Type B pancreatic cell (in vitro differentiated cells): ENCODE measurements at regions not wholly inside any gene's neighbourhood (a gene's known extent, or its start where the extent isn't known, plus 50 kb on each side); places are given as distances from the start of the nearest gene placed in this dataset.

Experiments used
- DNase-seq: peaks from one replicate; pipeline ENCODE4 v3.0.0; 2021; ENCODE audit warnings: mixed read lengths; ENCODE audit not compliant: unreplicated experiment; ENCODE audit errors: extremely low spot score
- H3K27ac Mint-ChIP-seq: 2 replicates; pipeline ENCODE4 v1.8.0; 2021; ENCODE audit warnings: mild to moderate bottlenecking, mixed read lengths
- H3K27me3 Mint-ChIP-seq: 2 replicates; pipeline ENCODE4 v1.8.0; 2021; ENCODE audit warnings: mixed read lengths
- H3K36me3 Mint-ChIP-seq: 2 replicates; pipeline ENCODE4 v1.8.0; 2021; ENCODE audit warnings: mixed read lengths
- H3K4me1 Mint-ChIP-seq: one replicate; pipeline ENCODE4 v1.8.0; 2021; ENCODE audit warnings: mixed read lengths; ENCODE audit not compliant: unreplicated experiment
- H3K4me3 Mint-ChIP-seq: 2 replicates; pipeline ENCODE4 v1.8.0; 2021; ENCODE audit warnings: mild to moderate bottlenecking, mixed read lengths
- H3K9me3 Mint-ChIP-seq: 2 replicates; pipeline ENCODE4 v1.8.0; 2021; ENCODE audit warnings: mixed read lengths
- TF ChIP-seq, protein P1 (sequence below): fragments of 200-600 bp; sonication (generic); conservative IDR thresholded peaks from 2 replicates; pipeline ENCODE4 v1.5.0; 2021; ENCODE audit warnings: antibody characterized with exemption, mild to moderate bottlenecking

DNA sequence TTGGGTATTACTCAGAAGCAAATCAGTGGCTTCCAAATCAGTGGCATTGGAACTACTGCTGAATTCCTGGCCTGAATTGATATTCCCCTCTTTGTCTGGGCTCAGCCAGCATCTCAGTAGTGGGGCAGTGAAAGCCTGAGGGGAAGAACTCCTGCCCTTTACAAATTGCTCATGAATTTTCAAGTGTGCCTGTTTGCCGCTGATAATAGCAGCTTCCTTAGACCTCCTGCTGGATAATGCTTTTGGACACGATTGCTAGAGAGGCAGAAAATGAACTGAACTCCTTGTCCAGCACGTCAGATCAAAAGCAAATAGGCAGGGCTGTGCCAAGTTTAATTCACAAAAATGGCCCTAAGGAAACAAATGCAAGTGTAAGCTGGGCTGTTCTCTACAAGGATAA, 91.3 kb upstream of the GZMB start:
- Mint-ChIP-seq H3K36me3 (no peaks in the 10 kb centered on the region), H3K27me3 (peaks cover 48% of the 10 kb centered on the region), H3K9me3 (no peaks in the 10 kb centered on the region), H3K4me3 (no peak overlapping the region), H3K4me1 (no peaks in the 10 kb centered on the region), H3K27ac (no peak overlapping the region)
- DNase-seq: no peak
- TF ChIP-seq, protein P1, sequence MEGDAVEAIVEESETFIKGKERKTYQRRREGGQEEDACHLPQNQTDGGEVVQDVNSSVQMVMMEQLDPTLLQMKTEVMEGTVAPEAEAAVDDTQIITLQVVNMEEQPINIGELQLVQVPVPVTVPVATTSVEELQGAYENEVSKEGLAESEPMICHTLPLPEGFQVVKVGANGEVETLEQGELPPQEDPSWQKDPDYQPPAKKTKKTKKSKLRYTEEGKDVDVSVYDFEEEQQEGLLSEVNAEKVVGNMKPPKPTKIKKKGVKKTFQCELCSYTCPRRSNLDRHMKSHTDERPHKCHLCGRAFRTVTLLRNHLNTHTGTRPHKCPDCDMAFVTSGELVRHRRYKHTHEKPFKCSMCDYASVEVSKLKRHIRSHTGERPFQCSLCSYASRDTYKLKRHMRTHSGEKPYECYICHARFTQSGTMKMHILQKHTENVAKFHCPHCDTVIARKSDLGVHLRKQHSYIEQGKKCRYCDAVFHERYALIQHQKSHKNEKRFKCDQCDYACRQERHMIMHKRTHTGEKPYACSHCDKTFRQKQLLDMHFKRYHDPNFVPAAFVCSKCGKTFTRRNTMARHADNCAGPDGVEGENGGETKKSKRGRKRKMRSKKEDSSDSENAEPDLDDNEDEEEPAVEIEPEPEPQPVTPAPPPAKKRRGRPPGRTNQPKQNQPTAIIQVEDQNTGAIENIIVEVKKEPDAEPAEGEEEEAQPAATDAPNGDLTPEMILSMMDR: no peak

DNA sequence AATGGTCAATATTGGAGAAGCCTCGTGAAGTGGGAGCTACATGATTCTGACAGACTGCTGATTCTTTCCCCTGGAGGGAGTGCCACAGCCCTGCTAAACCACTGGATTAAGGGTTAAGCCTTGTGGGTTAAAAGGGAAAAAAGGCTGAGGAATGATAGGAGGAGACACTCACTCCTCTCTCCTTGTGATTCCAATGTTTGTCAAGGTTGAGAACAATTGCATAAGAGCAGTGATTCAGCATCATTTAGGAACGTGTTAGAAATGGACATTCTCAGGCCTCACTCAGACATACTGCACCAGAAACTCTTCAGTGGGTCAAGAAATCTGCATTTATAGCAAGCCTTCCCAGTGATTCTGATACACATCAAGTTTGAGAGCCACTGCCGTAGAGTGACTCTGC, 87.8 kb upstream of the GZMB start:
- TF ChIP-seq, protein P1: no peak
- Mint-ChIP-seq H3K36me3 (no peaks in the 10 kb centered on the region), H3K9me3 (no peaks in the 10 kb centered on the region), H3K27ac (no peak overlapping the region), H3K27me3 (peaks cover 41% of the 10 kb centered on the region), H3K4me3 (no peak overlapping the region), H3K4me1 (no peaks in the 10 kb centered on the region)
- no peak for DNase-seq

DNA sequence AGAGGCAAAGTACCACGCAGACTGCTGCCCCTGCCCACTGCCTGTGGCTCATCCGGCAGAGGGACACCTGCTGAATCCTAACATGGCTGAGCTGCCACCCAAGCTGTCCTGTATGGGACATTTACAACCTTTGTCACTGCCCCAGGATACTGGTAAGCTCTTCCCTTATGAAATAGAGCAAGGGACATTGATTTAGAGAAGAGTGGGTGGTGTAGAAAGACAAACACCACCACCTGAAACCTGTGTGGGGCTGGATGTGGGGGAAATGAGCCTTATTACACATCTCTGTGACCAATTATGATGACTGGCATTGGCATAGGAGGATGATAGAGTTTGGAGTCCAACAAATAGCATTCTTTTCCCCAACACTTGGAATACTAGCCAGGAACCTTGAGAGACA, 81.2 kb upstream of the GZMB start:
- H3K4me1 Mint-ChIP-seq: no peaks in the 10 kb centered on the region

DNA sequence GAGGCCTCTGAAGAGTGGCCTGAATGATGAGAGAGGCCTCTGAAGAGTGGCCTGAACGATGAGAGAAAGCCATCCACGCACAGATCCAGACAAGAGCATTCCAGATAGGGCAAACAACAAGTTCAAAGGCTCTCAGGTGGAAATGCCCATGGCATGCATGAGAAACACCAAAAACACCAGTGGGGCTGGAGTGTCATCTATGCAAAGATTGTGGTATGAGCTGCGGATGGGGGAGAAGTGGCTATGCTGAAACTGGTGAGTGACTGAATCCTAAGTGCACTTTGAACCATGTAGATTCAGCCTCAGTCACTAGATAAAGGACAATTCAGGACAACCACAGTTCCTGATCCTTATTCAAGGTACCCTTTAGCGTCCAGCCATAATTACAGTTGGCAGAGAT, 79.4 kb upstream of the GZMB start:
- H3K4me1 Mint-ChIP-seq: no peaks in the 10 kb centered on the region
- TF ChIP-seq, protein P1: no peak
- peaks cover 8% of the 10 kb centered on the region for H3K27me3 Mint-ChIP-seq
- no peak overlapping the region for H3K27ac Mint-ChIP-seq
- no peaks in the 10 kb centered on the region for H3K9me3 Mint-ChIP-seq
- no peak for DNase-seq
- H3K4me3 Mint-ChIP-seq: no peak overlapping the region
- H3K36me3 Mint-ChIP-seq: no peaks in the 10 kb centered on the region

More for the DNA sequence above, 81.2 kb upstream of the GZMB start:
- Mint-ChIP-seq H3K36me3 (no peaks in the 10 kb centered on the region), H3K27ac (no peak overlapping the region), H3K9me3 (no peaks in the 10 kb centered on the region), H3K4me3 (no peak overlapping the region), H3K27me3 (peaks cover 8% of the 10 kb centered on the region)
- TF ChIP-seq, protein P1: no peak
- DNase-seq: no peak

DNA sequence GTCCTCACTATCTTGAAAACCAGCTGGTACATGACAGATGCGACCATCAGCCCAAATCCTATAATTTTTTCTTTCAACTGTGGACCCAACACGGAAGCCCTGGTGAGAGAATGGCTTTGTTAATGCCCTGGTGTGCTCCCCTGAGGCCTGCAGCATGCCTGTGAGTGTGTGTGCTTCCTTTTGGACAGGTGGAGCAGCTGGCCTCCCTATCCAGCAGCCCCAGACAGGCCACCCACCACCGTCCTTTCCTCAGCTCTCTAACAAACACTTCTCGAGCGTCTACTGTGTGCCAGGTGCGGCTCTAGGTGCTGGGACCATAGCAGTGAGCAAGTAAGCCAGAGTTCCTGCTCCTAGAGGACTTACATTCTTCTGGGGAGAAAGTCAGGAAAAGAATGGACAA, 78.9 kb upstream of the GZMB start:
- no peak overlapping the region for H3K27ac Mint-ChIP-seq
- no peaks in the 10 kb centered on the region for H3K9me3 Mint-ChIP-seq
- no peaks in the 10 kb centered on the region for H3K36me3 Mint-ChIP-seq
- TF ChIP-seq, protein P1: no peak
- no peaks in the 10 kb centered on the region for H3K4me1 Mint-ChIP-seq
- no peak overlapping the region for H3K4me3 Mint-ChIP-seq
- peaks cover 7% of the 10 kb centered on the region for H3K27me3 Mint-ChIP-seq
- no peak for DNase-seq

DNA sequence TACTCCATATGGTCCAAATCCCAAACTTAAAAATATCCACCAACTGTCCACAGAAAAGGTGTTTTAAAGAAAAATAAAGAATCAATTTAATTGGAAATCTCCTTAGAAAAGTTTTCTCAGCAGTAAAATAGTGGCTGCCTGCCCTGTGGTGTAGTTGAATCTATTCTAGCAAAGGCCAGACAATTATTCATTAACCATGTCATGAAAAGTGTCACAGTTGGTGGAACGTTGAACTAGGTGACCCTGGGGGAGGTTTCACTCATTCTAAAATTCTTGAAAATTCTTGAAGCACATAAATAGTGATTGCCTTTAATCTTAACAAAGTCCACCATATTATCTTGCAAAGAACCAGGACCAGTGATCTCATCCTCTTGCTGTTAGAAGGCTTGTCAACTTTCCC, 78.4 kb upstream of the GZMB start:
- Mint-ChIP-seq H3K4me3 (no peak overlapping the region), H3K36me3 (no peaks in the 10 kb centered on the region), H3K9me3 (no peaks in the 10 kb centered on the region), H3K27me3 (peaks cover 7% of the 10 kb centered on the region), H3K4me1 (no peaks in the 10 kb centered on the region), H3K27ac (no peak overlapping the region)
- DNase-seq: no peak
- TF ChIP-seq, protein P1: no peak
